Bronchial epithelial cell (primary cell): ENCODE measurements at regions not wholly inside any gene's neighbourhood (a gene's known extent, or its start where the extent isn't known, plus 50 kb on each side); places are given as distances from the start of the nearest gene placed in this dataset.

Experiments
- DNase-seq: peaks from one replicate; pipeline ENCODE4 v3.0.0-alpha.2; 2010; ENCODE audit warnings: low read depth
- FAIRE-seq: peaks from 2 replicates; lab custom pipeline; 2011; peaks lifted over from hg19 to GRCh38; lab: Jason Lieb, UNC
- H3K27me3 ChIP-seq: 2 replicates; pipeline ENCODE4 v1.5.1; 2011; ENCODE audit warnings: low read length; ENCODE audit not compliant: control insufficient read depth, insufficient read depth
- H3K36me3 ChIP-seq: 2 replicates; pipeline ENCODE4 v1.5.1; 2011; ENCODE audit warnings: low read length; ENCODE audit not compliant: control insufficient read depth, insufficient read depth
- H3K4me3 ChIP-seq: 2 replicates; pipeline ENCODE4 v1.5.1; 2011; ENCODE audit warnings: mild to moderate bottlenecking, low read depth, low read length, control low read depth
- TF ChIP-seq, protein P1 (sequence below): IDR thresholded peaks from 2 replicates; pipeline ENCODE4 v1.5.1; 2011; ENCODE audit warnings: mild to moderate bottlenecking, moderate library complexity, low read length, control low read depth, inconsistent platforms; ENCODE audit not compliant: insufficient read depth, severe bottlenecking

DNA sequence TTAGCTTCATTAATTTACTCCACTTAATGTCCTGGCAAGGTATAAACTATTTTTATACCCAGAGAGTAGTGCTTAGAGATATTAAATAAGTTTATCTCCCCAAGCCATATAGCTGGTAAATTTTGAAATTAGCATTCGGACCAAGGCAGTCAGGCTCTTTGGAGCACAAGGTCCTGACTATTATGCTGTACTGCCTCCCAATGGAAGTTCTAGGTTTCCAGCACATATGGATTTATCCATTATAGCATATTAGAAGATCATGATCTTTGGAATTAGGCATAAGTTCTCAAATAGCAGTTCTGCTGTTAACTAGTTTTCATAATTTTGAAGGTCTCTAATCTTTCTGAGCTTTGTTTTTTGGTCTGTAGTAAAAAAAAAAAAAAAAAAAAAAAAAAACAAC, 835.3 kb upstream of the EPHA7 start:
- no peaks in the 10 kb centered on the region for H3K36me3 ChIP-seq
- DNase-seq (no peak), FAIRE-seq (no peak)
- TF ChIP-seq, protein P1, sequence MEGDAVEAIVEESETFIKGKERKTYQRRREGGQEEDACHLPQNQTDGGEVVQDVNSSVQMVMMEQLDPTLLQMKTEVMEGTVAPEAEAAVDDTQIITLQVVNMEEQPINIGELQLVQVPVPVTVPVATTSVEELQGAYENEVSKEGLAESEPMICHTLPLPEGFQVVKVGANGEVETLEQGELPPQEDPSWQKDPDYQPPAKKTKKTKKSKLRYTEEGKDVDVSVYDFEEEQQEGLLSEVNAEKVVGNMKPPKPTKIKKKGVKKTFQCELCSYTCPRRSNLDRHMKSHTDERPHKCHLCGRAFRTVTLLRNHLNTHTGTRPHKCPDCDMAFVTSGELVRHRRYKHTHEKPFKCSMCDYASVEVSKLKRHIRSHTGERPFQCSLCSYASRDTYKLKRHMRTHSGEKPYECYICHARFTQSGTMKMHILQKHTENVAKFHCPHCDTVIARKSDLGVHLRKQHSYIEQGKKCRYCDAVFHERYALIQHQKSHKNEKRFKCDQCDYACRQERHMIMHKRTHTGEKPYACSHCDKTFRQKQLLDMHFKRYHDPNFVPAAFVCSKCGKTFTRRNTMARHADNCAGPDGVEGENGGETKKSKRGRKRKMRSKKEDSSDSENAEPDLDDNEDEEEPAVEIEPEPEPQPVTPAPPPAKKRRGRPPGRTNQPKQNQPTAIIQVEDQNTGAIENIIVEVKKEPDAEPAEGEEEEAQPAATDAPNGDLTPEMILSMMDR, result no peak
- no peaks in the 10 kb centered on the region for H3K27me3 ChIP-seq
- H3K4me3 ChIP-seq, result no peak overlapping the region

DNA sequence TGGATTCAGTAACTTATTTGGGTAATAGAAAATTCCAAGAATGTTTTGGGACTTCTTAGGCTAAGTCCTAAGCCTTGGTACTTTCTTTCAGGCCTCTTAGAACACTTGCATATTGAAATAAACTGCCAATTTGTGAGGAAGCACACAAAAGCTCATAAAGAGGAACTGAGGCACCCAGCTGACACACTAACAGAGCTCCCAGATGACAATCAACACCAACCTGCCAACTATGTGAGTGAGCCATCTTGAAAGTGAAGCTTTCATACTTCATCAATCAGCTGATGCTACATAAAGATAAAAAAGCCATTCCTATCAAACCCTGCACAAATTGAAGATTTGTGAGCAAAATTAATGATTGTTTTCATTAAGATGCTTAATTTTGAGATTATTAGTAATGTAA, 832.5 kb upstream of the EPHA7 start:
- H3K4me3 ChIP-seq, result no peak overlapping the region
- no peak for DNase-seq
- no peaks in the 10 kb centered on the region for H3K27me3 ChIP-seq
- FAIRE-seq, result no peak
- TF ChIP-seq, protein P1, result no peak
- H3K36me3 ChIP-seq, result no peaks in the 10 kb centered on the region

DNA sequence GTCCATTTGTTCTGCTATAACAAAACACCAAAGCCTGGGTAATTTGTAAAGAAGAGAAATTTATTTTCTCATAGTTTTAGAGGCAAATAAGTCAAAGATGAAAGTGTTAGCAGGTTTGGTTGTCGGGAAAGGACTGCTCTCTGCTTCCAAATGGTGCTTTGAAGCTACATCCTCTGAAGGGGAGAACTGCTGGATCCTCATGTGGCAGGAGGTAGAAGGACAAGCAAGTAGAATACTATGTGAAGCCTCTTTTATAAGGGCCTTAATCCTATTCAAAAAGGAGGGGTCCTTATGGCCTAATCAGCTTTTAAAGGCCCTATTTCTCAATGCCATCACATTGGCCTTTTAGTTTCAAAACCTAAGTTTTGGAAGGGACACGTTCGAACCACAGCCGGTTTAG, 826.0 kb upstream of the EPHA7 start:
- DNase-seq (no peak), FAIRE-seq (no peak)
- Histone ChIP-seq H3K36me3 (no peaks in the 10 kb centered on the region), H3K4me3 (no peak overlapping the region), H3K27me3 (no peaks in the 10 kb centered on the region)
- TF ChIP-seq, protein P1, result no peak

DNA sequence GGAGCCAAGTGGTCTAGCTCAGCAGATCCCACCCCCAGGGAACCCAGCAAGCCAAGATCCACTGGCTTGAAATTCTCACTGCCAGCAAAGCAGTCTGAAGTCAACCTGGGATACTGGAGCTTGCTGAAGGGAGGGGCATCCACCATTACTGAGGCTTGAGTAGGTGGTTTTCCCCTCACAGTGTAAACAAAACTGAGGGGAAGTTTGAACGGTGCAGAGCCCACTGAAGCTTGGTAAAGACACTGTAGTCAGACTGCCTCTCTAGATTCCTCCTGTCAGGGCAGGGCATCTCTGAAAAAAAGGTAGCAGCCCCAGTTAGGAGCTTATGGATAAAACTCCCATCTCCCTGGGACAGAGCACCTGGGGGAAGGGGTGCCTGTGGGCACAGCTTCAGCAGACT, 819.5 kb upstream of the EPHA7 start:
- H3K4me3 ChIP-seq, result no peak overlapping the region
- no peaks in the 10 kb centered on the region for H3K27me3 ChIP-seq
- H3K36me3 ChIP-seq, result no peaks in the 10 kb centered on the region
- FAIRE-seq (no peak), DNase-seq (no peak)
- TF ChIP-seq, protein P1, result no peak

DNA sequence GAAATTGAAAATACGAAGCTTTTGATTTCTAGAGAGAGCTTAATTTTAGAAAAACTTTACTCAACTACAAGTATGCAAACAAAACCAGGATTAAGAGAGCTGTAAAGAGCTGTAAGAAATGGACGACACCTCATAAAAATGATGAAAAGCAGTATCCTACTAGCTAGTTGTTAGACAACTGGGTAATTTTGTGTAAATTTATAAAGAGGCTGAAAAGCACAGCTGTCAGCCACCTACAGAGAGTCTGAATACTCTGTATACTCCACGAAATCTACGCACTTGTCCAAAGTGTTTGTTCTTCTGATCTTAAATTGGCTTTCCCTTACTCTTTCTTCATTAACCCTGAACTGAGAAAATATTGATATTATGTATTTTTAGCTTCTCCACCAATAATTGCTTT, 808.4 kb upstream of the EPHA7 start:
- TF ChIP-seq, protein P1, result no peak
- Histone ChIP-seq H3K36me3 (no peaks in the 10 kb centered on the region), H3K4me3 (no peak overlapping the region), H3K27me3 (no peaks in the 10 kb centered on the region)
- FAIRE-seq (no peak), DNase-seq (no peak)

DNA sequence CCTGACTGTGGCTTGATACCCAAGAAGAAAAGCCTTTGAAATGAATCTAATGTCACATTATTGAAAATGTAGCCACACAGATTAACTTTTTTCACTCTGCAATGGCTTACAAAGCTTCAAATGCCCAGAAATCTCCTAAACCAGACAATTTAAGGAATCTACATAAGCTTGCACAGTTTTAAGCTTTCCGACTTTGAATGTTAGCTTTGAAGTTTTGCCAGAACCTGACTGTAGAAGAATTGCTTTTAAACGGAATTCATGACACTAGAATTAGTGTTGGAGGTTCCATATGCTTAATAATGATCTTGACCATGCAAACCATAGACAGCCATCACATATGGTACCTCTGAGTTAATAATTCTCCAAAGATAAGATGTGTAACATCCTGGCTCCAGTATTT, 798.5 kb upstream of the EPHA7 start:
- no peak for FAIRE-seq
- TF ChIP-seq, protein P1, result no peak
- no peak for DNase-seq
- Histone ChIP-seq H3K4me3 (no peak overlapping the region), H3K36me3 (no peaks in the 10 kb centered on the region), H3K27me3 (no peaks in the 10 kb centered on the region)
